OCI-LY7 (cell line): ENCODE measurements at regions not wholly inside any gene's neighbourhood (a gene's known extent, or its start where the extent isn't known, plus 50 kb on each side); places are given as distances from the start of the nearest gene placed in this dataset.

Source experiments
- BruUV-seq: library from RNA; stranded (reverse); fragments of 400-500 nt; replicated peaks from 2 replicates; lab custom pipeline; 2021; lab: Mats Ljungman, UMichigan
- CTCF ChIA-PET: fragments of 300-600 bp; sonication (Branson Sonifier 250); formaldehyde crosslinking; loops from one replicate; lab custom pipeline; 2022; ENCODE audit warnings: antibody characterized with exemption; ENCODE audit not compliant: unreplicated experiment; lab: Charles Lee
- POLR2A ChIA-PET: fragments of 300-600 bp; sonication (Branson Sonifier 250); formaldehyde crosslinking; loops from one replicate; lab custom pipeline; 2022; ENCODE audit warnings: antibody characterized with exemption; lab: Charles Lee
- DNase-seq: peaks from one replicate; pipeline ENCODE4 v3.0.0-alpha.2; 2015; ENCODE audit warnings: low spot score
- H2AFZ ChIP-seq: fragments of 200-600 bp; sonication (generic), shearing (Covaris generic); 2 replicates; pipeline ENCODE4 v1.6.1; 2014; ENCODE audit warnings: mild to moderate bottlenecking, antibody characterized with exemption, low read length, moderate library complexity
- H3K27ac ChIP-seq: fragments of 200-600 bp; sonication (generic); 2 replicates; pipeline ENCODE4 v1.5.1; 2014; ENCODE audit warnings: mixed run types, low read depth, mild to moderate bottlenecking, moderate library complexity, low read length, inconsistent platforms; ENCODE audit not compliant: poor library complexity, severe bottlenecking
- H3K36me3 ChIP-seq: fragments of 200-600 bp; sonication (generic); 2 replicates; pipeline ENCODE4 v1.6.1; 2014; ENCODE audit warnings: mild to moderate bottlenecking, antibody characterized with exemption, low read length, moderate library complexity, mixed read lengths; ENCODE audit not compliant: insufficient read depth
- H3K4me1 ChIP-seq: fragments of 200-600 bp; sonication (generic); 2 replicates; pipeline ENCODE4 v1.5.1; 2014; ENCODE audit warnings: mild to moderate bottlenecking, low read length; ENCODE audit not compliant: insufficient read depth, poor library complexity, severe bottlenecking
- H3K4me2 ChIP-seq: fragments of 200-600 bp; sonication (generic); 2 replicates; pipeline ENCODE4 v1.6.1; 2014; ENCODE audit warnings: mild to moderate bottlenecking, low read length
- H3K4me3 ChIP-seq: fragments of 200-600 bp; sonication (generic); 2 replicates; pipeline ENCODE4 v1.5.1; 2014; ENCODE audit warnings: mild to moderate bottlenecking, low read depth, low read length; ENCODE audit not compliant: poor library complexity, severe bottlenecking
- H3K79me2 ChIP-seq: fragments of 200-600 bp; sonication (generic); 2 replicates; pipeline ENCODE4 v1.6.1; 2016; ENCODE audit warnings: low read depth, mild to moderate bottlenecking, low read length, moderate library complexity, mixed read lengths; ENCODE audit not compliant: insufficient read depth
- H3K9me2 ChIP-seq: fragments of 200-600 bp; sonication (generic); 2 replicates; pipeline ENCODE4 v1.6.1; 2016; ENCODE audit warnings: mild to moderate bottlenecking, low read length, mixed read lengths; ENCODE audit not compliant: insufficient read depth
- H3K9me3 ChIP-seq: fragments of 200-600 bp; sonication (generic); 2 replicates; pipeline ENCODE4 v1.6.1; 2014; ENCODE audit warnings: mild to moderate bottlenecking, mixed run types, low read length, mixed read lengths
- H4K20me1 ChIP-seq: fragments of 200-600 bp; sonication (generic); 2 replicates; pipeline ENCODE4 v1.6.1; 2014; ENCODE audit warnings: mild to moderate bottlenecking, antibody characterized with exemption, low read length, moderate library complexity, mixed read lengths; ENCODE audit not compliant: insufficient read depth
- EZH2phosphoT487 ChIP-seq: fragments of 200-600 bp; sonication (generic); IDR thresholded peaks from 2 replicates; pipeline ENCODE4 v1.6.1; 2018; ENCODE audit warnings: low read depth, borderline replicate concordance, mild to moderate bottlenecking, mixed run types, antibody characterized with exemption, low read length, moderate library complexity, mixed read lengths
- intact Hi-C: fragments of 100-400 bp; cut with micrococcal nuclease; formaldehyde crosslinking; loops from one replicate; pipeline ENCODE4 v1.10.0; 2022; ENCODE audit not compliant: unreplicated experiment
- TF ChIP-seq, protein P1 (sequence below): fragments of 200-600 bp; sonication (generic); conservative IDR thresholded peaks from 2 replicates; pipeline ENCODE4 v1.5.1; 2014; ENCODE audit warnings: mild to moderate bottlenecking, antibody characterized with exemption, low read length, moderate library complexity, mixed read lengths

DNA sequence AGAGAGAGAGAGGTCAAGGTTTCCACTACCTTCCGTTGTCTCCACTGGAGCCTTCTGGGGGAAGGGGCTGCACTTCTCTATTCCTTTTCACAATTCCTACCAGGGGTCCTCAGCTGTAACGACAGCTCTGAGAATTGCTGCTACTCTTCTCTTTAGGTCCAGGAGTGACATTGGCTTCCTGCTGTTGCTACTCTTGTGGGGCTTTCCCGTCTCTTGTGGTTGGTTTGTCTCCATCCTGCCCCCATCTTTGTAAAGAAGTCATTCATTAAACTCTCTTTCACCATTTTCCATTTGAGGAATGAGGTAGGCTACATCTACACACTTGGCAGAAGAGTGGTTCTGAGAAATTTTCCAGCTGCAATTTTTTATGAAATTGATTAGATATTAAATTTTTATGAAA lies 238.8 kb upstream of the LYZL1 start:
- no TSS peak for BruUV-seq
- Histone ChIP-seq H3K4me3 (no peak overlapping the region), H2AFZ (no peak overlapping the region), H3K27ac (no peak overlapping the region), H3K4me1 (no peaks in the 10 kb centered on the region), H4K20me1 (no peaks in the 10 kb centered on the region), H3K79me2 (no peaks in the 10 kb centered on the region), H3K4me2 (no peak overlapping the region), H3K9me2 (no peaks in the 10 kb centered on the region), H3K36me3 (no peaks in the 10 kb centered on the region), H3K9me3 (no peaks in the 10 kb centered on the region)
- ChIA-PET CTCF (no interaction called here), POLR2A (no interaction called here)
- intact Hi-C loops: no loop called here
- TF ChIP-seq EZH2phosphoT487: no peak
- TF ChIP-seq, protein P1, sequence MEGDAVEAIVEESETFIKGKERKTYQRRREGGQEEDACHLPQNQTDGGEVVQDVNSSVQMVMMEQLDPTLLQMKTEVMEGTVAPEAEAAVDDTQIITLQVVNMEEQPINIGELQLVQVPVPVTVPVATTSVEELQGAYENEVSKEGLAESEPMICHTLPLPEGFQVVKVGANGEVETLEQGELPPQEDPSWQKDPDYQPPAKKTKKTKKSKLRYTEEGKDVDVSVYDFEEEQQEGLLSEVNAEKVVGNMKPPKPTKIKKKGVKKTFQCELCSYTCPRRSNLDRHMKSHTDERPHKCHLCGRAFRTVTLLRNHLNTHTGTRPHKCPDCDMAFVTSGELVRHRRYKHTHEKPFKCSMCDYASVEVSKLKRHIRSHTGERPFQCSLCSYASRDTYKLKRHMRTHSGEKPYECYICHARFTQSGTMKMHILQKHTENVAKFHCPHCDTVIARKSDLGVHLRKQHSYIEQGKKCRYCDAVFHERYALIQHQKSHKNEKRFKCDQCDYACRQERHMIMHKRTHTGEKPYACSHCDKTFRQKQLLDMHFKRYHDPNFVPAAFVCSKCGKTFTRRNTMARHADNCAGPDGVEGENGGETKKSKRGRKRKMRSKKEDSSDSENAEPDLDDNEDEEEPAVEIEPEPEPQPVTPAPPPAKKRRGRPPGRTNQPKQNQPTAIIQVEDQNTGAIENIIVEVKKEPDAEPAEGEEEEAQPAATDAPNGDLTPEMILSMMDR: no peak
- no peak for DNase-seq

DNA sequence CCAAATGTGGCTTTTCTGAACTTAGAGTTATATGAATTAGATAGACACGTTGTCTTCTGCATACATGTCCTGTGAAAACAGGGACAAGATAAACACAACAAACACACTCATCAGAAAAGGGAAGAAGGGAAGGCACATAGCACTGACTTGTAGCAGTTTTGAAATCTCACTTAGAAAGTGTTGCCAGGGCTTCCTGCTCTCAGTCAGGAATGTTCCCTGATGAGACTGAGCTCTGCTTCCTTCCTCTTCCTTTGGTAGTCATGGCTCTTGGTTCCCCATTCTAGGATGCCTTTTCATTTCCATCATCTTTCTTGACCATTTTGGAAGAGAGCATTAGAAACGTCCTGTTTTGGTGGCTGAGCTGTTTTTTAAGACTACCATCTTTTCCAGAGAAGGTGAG lies 233.8 kb upstream of the LYZL1 start:
- no peaks in the 10 kb centered on the region for H3K79me2 ChIP-seq
- no peak overlapping the region for H3K27ac ChIP-seq
- intact Hi-C loops: no loop called here
- H3K9me3 ChIP-seq: no peaks in the 10 kb centered on the region
- ChIA-PET CTCF (no interaction called here), POLR2A (no interaction called here)
- TF ChIP-seq, protein P1: no peak
- no peak for TF ChIP-seq EZH2phosphoT487
- DNase-seq: no peak
- no peaks in the 10 kb centered on the region for H3K36me3 ChIP-seq
- no peaks in the 10 kb centered on the region for H3K4me1 ChIP-seq
- no TSS peak for BruUV-seq
- no peaks in the 10 kb centered on the region for H4K20me1 ChIP-seq
- H2AFZ ChIP-seq: no peak overlapping the region
- H3K4me2 ChIP-seq: no peak overlapping the region
- H3K9me2 ChIP-seq: no peaks in the 10 kb centered on the region
- no peak overlapping the region for H3K4me3 ChIP-seq

DNA sequence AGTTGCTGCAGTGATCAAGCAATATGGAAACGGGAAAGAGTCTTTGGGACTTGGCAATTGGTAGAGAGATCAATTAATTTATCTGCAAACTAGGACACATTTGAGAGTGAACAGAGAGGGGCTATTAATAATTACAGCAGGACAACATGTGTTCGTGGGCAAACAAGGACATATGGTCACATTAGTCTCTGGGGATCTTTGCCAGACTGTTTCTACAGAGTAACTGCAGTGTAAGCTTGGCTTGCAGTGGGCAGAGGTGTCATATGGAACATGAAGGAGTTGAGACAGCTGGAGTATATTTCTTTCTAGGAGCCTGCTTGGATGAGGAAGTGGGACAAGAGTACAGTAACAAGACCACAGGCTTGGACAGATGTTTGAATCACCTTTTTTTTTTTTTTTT lies 232.1 kb upstream of the LYZL1 start:
- Histone ChIP-seq H3K4me2 (no peak overlapping the region), H3K4me3 (no peak overlapping the region), H3K9me3 (no peaks in the 10 kb centered on the region), H3K79me2 (no peaks in the 10 kb centered on the region), H2AFZ (no peak overlapping the region), H3K9me2 (no peaks in the 10 kb centered on the region), H3K4me1 (no peaks in the 10 kb centered on the region), H4K20me1 (no peaks in the 10 kb centered on the region), H3K27ac (no peak overlapping the region), H3K36me3 (no peaks in the 10 kb centered on the region)
- ChIA-PET POLR2A (no interaction called here), CTCF (no interaction called here)
- intact Hi-C loops: no loop called here
- DNase-seq: no peak
- BruUV-seq: no TSS peak
- no peak for TF ChIP-seq EZH2phosphoT487
- TF ChIP-seq, protein P1: no peak
